H9 (cell line): ENCODE measurements at regions not wholly inside any gene's neighbourhood (a gene's known extent, or its start where the extent isn't known, plus 50 kb on each side); places are given as distances from the start of the nearest gene placed in this dataset.

Experiments
- DNase-seq: peaks from one replicate; pipeline ENCODE4 v3.0.0-alpha.2; 2017
- H2AFZ ChIP-seq: one replicate; pipeline ENCODE4 v1.6.1; 2013; ENCODE audit warnings: mild to moderate bottlenecking, low read length, control low read depth, moderate library complexity
- H2AK5ac ChIP-seq: 2 replicates; pipeline ENCODE4 v1.6.1; 2013; ENCODE audit warnings: low read length, control low read depth, mixed read lengths; ENCODE audit not compliant: insufficient read length
- H2BK120ac ChIP-seq: one replicate; pipeline ENCODE4 v1.6.1; 2013; ENCODE audit warnings: low read depth, mild to moderate bottlenecking, low read length, control low read depth, inconsistent platforms; ENCODE audit not compliant: poor library complexity, severe bottlenecking
- H2BK12ac ChIP-seq: 2 replicates; pipeline ENCODE4 v1.6.1; 2013; ENCODE audit warnings: low read length, control low read depth, mixed read lengths, low read depth; ENCODE audit not compliant: insufficient read length
- H2BK15ac ChIP-seq: 2 replicates; pipeline ENCODE4 v1.6.1; 2013; ENCODE audit warnings: low read depth, low read length, control low read depth
- H2BK20ac ChIP-seq: one replicate; pipeline ENCODE4 v1.6.1; 2013; ENCODE audit warnings: low read depth, mild to moderate bottlenecking, low read length, control low read depth, inconsistent platforms; ENCODE audit not compliant: poor library complexity, severe bottlenecking
- H2BK5ac ChIP-seq: 2 replicates; pipeline ENCODE4 v1.6.1; 2013; ENCODE audit warnings: low read length, control low read depth, mixed read lengths; ENCODE audit not compliant: insufficient read length
- H3K14ac ChIP-seq: 2 replicates; pipeline ENCODE4 v1.6.1; 2013; ENCODE audit warnings: low read length, control low read depth; ENCODE audit not compliant: insufficient read depth
- H3K18ac ChIP-seq: 2 replicates; pipeline ENCODE4 v1.6.1; 2013; ENCODE audit warnings: low read depth, mild to moderate bottlenecking, mixed read lengths, low read length, control low read depth; ENCODE audit not compliant: insufficient read length
- H3K23ac ChIP-seq: 2 replicates; pipeline ENCODE4 v1.6.1; 2013; ENCODE audit warnings: low read length, control low read depth, mixed read lengths, low read depth; ENCODE audit not compliant: insufficient read length
- H3K23me2 ChIP-seq: 2 replicates; pipeline ENCODE4 v1.6.1; 2013; ENCODE audit warnings: low read depth, mild to moderate bottlenecking, mixed read lengths, low read length, control low read depth; ENCODE audit not compliant: insufficient read length, poor library complexity, severe bottlenecking
- H3K27ac ChIP-seq: 2 replicates; pipeline ENCODE4 v1.5.1; 2013; ENCODE audit warnings: low read length, control low read depth, mixed read lengths, low read depth; ENCODE audit not compliant: insufficient read length
- H3K27me3 ChIP-seq: 2 replicates; pipeline ENCODE4 v1.6.1; 2013; ENCODE audit warnings: low read length, control low read depth, inconsistent platforms; ENCODE audit not compliant: insufficient read depth
- H3K4ac ChIP-seq: 2 replicates; pipeline ENCODE4 v1.6.1; 2013; ENCODE audit warnings: low read depth, mild to moderate bottlenecking, control low read depth, inconsistent platforms, low read length, moderate library complexity
- H3K4me1 ChIP-seq: 2 replicates; pipeline ENCODE4 v1.6.1; 2013; ENCODE audit warnings: low read length, control low read depth, inconsistent platforms; ENCODE audit not compliant: insufficient read depth
- H3K4me2 ChIP-seq: 2 replicates; pipeline ENCODE4 v1.6.1; 2013; ENCODE audit warnings: low read length, control low read depth, mixed read lengths; ENCODE audit not compliant: insufficient read length, insufficient read depth
- H3K56ac ChIP-seq: 2 replicates; pipeline ENCODE4 v1.6.1; 2013; ENCODE audit warnings: low read depth, mild to moderate bottlenecking, mixed read lengths, low read length, control low read depth; ENCODE audit not compliant: insufficient read length
- H3K79me1 ChIP-seq: 2 replicates; pipeline ENCODE4 v1.6.1; 2013; ENCODE audit warnings: low read depth, mild to moderate bottlenecking, moderate library complexity, low read length, control low read depth, inconsistent platforms; ENCODE audit not compliant: insufficient read depth, poor library complexity, severe bottlenecking
- H3K79me2 ChIP-seq: 2 replicates; pipeline ENCODE4 v1.6.1; 2013; ENCODE audit warnings: low read length, control low read depth, inconsistent platforms; ENCODE audit not compliant: insufficient read depth
- H3K9ac ChIP-seq: 2 replicates; pipeline ENCODE4 v1.6.1; 2013; ENCODE audit warnings: low read length, control low read depth, mixed read lengths; ENCODE audit not compliant: insufficient read length; ENCODE audit errors: extremely low read depth
- H3K9me3 ChIP-seq: one replicate; pipeline ENCODE4 v1.6.1; 2013; ENCODE audit warnings: low read depth, low read length, inconsistent platforms; ENCODE audit not compliant: control insufficient read depth
- H3T11ph ChIP-seq: one replicate; pipeline ENCODE4 v1.6.1; 2013; ENCODE audit warnings: mild to moderate bottlenecking, low read length, control low read depth, inconsistent platforms
- H4K20me1 ChIP-seq: one replicate; pipeline ENCODE4 v1.6.1; 2013; ENCODE audit not compliant: control insufficient read depth, insufficient read length, insufficient read depth
- H4K5ac ChIP-seq: 2 replicates; pipeline ENCODE4 v1.6.1; 2013; ENCODE audit warnings: low read depth, mild to moderate bottlenecking, mixed read lengths, low read length, control low read depth; ENCODE audit not compliant: insufficient read length
- H4K8ac ChIP-seq: replicated peaks from 2 replicates; pipeline ENCODE4 v1.6.1; 2013; ENCODE audit warnings: low read length, control low read depth, mixed read lengths, low read depth; ENCODE audit not compliant: insufficient read length
- H4K91ac ChIP-seq: 2 replicates; pipeline ENCODE4 v1.6.1; 2013; ENCODE audit warnings: low read depth, mild to moderate bottlenecking, moderate library complexity, mixed read lengths, low read length, control low read depth; ENCODE audit not compliant: insufficient read length
- H3K27ac Mint-ChIP-seq, 3 experiments: 2 replicates in 2 of 3; 3 replicates in 1 of 3; pipeline ENCODE4 v1.8.0; 2020 to 2021; ENCODE audit warnings: mixed read lengths in 3 of 3, mild to moderate bottlenecking in 1 of 3, moderate library complexity in 1 of 3
- H3K27me3 Mint-ChIP-seq: 2 replicates; pipeline ENCODE4 v1.8.0; 2021; ENCODE audit warnings: low read depth, mild to moderate bottlenecking, moderate library complexity, mixed read lengths
- H3K36me3 Mint-ChIP-seq, 3 experiments: 2 replicates in 2 of 3; 3 replicates in 1 of 3; pipeline ENCODE4 v1.8.0; 2020 to 2021; ENCODE audit warnings: low read depth in 3 of 3, mixed read lengths in 3 of 3; ENCODE audit not compliant: insufficient read depth in 1 of 3
- H3K4me1 Mint-ChIP-seq, 2 experiments: 2 replicates each; pipeline ENCODE4 v1.8.0; 2020; ENCODE audit warnings: mixed read lengths in 2 of 2
- H3K4me3 Mint-ChIP-seq, 2 experiments: 2 replicates in 1 of 2; 3 replicates in 1 of 2; pipeline ENCODE4 v1.8.0; 2020 to 2021; ENCODE audit warnings: mild to moderate bottlenecking in 2 of 2, mixed read lengths in 2 of 2, moderate library complexity in 1 of 2
- H3K9me3 Mint-ChIP-seq, 2 experiments: 2 replicates in 1 of 2; 3 replicates in 1 of 2; pipeline ENCODE4 v1.8.0; 2020; ENCODE audit warnings: mild to moderate bottlenecking in 2 of 2, mixed read lengths in 2 of 2, moderate library complexity in 1 of 2
- CTCF ChIP-seq: fragments of 200-600 bp; sonication (generic); conservative IDR thresholded peaks from 3 replicates; pipeline ENCODE4 v1.8.0; 2021; ENCODE audit warnings: antibody characterized with exemption, mild to moderate bottlenecking
- WGBS: extraction: QIAGEN DNeasy Blood & Tissue Kit; methylation state at CpG from one replicate; pipeline ENCODE4 v1.1.7; 2013; ENCODE audit warnings: missing lambda C conversion rate, low lambda C conversion rate, mixed read lengths; ENCODE audit not compliant: insufficient read length; ENCODE audit errors: extremely low coverage; 5-methylcytosine and 5-hydroxymethylcytosine counted together

DNA sequence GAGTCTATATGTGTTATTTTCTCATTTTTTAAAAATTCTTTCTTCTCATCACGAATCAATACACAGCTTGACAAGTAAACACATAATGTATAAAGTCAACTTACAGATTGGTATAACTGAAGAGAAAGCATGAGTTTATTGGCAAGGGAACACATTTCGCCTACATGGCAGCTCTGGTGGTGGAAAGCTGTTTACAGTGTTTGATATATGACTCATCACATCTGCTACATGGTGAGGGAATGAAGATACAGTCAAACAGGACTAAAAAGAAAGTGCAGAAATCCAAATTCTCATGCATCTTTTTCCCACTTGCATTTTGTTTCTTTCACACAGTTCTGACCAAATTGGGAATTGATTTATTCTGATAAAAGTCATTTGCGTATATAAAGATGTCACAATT is 122.2 kb upstream of the ADGRL4 start:
- H3K23ac ChIP-seq: no peak overlapping the region
- no peak overlapping the region for H2BK5ac ChIP-seq
- H2AK5ac ChIP-seq: no peak overlapping the region
- Mint-ChIP-seq H3K27me3 (no peaks in the 10 kb centered on the region), H3K27ac (no peak overlapping the region), H3K4me1 (no peaks in the 10 kb centered on the region), H3K4me3 (no peak overlapping the region), H3K9me3 (no peaks in the 10 kb centered on the region; a peak in 1 of 5 replicates), H3K36me3 (peaks cover 0 to 2% (median 0%) of the 10 kb centered on the region in 3 experiments; a peak in 1 of 7 replicates)
- H3K56ac ChIP-seq: no peak overlapping the region
- no peaks in the 10 kb centered on the region for H4K20me1 ChIP-seq
- no peak for TF ChIP-seq CTCF
- no peak overlapping the region for H3K4ac ChIP-seq
- H4K5ac ChIP-seq: no peak overlapping the region
- no peaks in the 10 kb centered on the region for H3K79me2 ChIP-seq
- no peak overlapping the region for H3K4me2 ChIP-seq
- no peak overlapping the region for H3K18ac ChIP-seq
- H2BK120ac ChIP-seq: no peak overlapping the region
- no peaks in the 10 kb centered on the region for H3K9me3 ChIP-seq
- DNase-seq: no peak
- no peak overlapping the region for H2BK20ac ChIP-seq
- H3K4me1 ChIP-seq: no peaks in the 10 kb centered on the region
- H3K23me2 ChIP-seq: no peaks in the 10 kb centered on the region
- no peak overlapping the region for H4K8ac ChIP-seq
- H3K27ac ChIP-seq: no peak overlapping the region
- H4K91ac ChIP-seq: no peak overlapping the region
- no peak overlapping the region for H3T11ph ChIP-seq
- H3K79me1 ChIP-seq: no peaks in the 10 kb centered on the region
- H2BK15ac ChIP-seq: no peak overlapping the region
- no peak overlapping the region for H3K14ac ChIP-seq
- no peak overlapping the region for H2BK12ac ChIP-seq
- H2AFZ ChIP-seq: no peak overlapping the region
- WGBS: no CpG with 5 or more reads among the region's 3 CpGs
- H3K9ac ChIP-seq: no peak overlapping the region
- no peaks in the 10 kb centered on the region for H3K27me3 ChIP-seq
